ENCODE measurements at regions not wholly inside any gene's neighbourhood (a gene's known extent, or its start where the extent isn't known, plus 50 kb on each side); places are given as distances from the start of the nearest gene placed in this dataset.
"Not testable (repeated sequence)": the region's sequence is repeated elsewhere in the genome, so short reads cannot be mapped to it uniquely, and the experiment has no call there.

DNA sequence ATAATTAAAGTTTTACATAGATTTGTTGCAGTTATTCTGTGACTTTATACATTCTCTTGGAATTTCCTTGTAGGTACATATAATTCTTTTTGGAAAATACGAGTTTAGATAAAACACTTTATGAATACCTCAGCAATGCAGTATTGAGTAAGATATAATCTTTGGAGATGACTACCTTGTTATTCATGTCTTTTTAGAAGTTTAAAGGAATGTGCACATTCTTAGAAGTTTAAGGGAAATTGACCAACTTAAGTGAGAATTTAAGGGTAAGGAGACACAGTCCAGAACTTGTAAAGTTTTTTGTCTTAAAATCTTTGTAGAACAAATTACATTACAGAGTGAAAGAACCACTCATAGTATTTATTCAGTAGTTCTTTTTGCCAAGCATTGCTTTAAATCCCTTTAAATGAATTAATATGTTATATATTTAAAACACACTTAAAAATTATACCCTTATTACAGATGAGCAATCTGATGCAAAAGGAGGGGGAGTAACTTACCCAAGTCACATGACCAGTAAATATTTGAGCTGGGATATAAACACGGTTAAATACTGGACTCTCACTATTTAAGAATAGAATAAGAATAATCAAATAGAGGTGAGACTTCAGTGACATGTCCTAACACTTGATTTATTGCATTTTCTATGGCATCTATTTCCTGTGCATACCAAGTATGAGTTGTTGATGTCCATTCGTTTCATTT, 139.5 kb upstream of the FERD3L start:
- Mint-ChIP-seq H3K36me3 (ENCODE audit: low read depth) (no peaks in the 10 kb centered on the region), H3K9me3 (peaks cover 2% of the 10 kb centered on the region), H3K27ac (no peak overlapping the region), H3K4me3 (no peak overlapping the region), H3K27me3 (no peaks in the 10 kb centered on the region), H3K4me1 (no peaks in the 10 kb centered on the region)
- CTCF ChIA-PET, result no interaction called here
- no peak for DNase-seq
- POLR2A ChIA-PET, result no interaction called here

DNA sequence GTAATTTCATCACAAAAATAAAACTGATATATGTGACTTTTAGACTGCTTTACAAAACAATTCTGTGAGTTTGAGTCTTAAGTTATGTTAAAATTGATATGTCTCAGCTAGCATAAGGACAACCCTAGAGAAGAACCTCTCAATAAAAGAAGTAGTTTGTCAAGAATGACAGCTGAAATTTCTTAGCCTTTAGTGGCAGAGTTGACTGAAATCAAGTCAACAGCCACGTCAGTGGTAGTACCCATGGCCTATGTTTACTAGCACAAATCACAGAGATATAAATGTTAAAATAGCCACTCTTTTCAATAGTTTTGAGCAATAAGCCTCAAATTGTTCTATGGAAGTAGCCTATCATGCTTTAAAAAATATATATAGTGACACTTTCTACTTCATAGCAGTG, 138.9 kb upstream of the FERD3L start:
- no peaks in the 10 kb centered on the region for H3K27me3 Mint-ChIP-seq
- no peaks in the 10 kb centered on the region for H3K36me3 Mint-ChIP-seq (ENCODE audit: low read depth)
- no peaks in the 10 kb centered on the region for H3K4me1 Mint-ChIP-seq
- H3K9me3 Mint-ChIP-seq, result peaks cover 2% of the 10 kb centered on the region
- POLR2A ChIA-PET, result no interaction called here
- CTCF ChIA-PET, result no interaction called here
- no peak for DNase-seq
- no peak overlapping the region for H3K4me3 Mint-ChIP-seq
- no peak overlapping the region for H3K27ac Mint-ChIP-seq

DNA sequence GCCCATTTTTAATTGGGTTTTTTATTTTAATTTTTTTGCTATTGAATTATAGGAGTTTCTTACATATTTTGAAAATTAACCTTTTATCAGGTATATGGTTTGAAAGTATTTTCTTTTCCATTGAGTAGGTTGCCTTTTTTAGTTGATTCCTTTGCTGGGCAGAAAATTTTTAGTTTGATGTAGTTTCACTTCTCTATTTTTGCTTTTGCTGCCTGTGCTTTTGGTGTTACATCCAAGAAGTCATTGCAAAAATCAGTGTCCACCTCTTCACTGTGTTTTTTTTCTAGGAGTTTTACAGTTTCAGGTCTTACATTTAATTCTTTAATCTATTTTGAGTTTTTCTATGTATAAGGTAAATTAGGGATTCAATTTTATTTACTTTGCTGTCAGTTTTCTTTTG, 129.8 kb upstream of the FERD3L start:
- CTCF ChIA-PET, result no interaction called here

DNA sequence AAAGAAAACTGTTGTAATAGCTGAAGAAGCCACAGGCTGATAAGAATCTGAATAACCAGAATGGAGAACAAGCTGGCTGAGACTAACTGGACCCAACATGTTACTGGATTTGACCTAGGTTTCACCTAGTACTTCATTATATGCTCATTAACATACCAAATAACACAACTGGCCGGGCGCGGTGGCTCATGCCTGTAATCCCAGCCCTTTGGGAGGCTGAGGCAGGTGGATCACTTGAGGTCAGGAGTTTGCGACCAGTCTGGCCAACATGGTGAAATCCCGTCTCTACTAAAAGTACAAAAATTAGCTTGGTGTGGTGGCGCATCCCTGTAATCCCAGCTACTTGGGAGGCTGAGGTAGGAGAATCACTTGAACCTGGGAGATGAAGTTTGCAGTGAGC, 127.1 kb upstream of the FERD3L start:
- POLR2A ChIA-PET; H3K9me3 Mint-ChIP-seq; H3K4me3 Mint-ChIP-seq; H3K36me3 Mint-ChIP-seq (ENCODE audit: low read depth); CTCF ChIA-PET; DNase-seq; H3K27ac Mint-ChIP-seq; H3K27me3 Mint-ChIP-seq; H3K4me1 Mint-ChIP-seq: not testable (repeated sequence)

More for the DNA sequence above, 129.8 kb upstream of the FERD3L start:
- Mint-ChIP-seq H3K9me3 (peaks cover under 1% of the 10 kb centered on the region), H3K4me3 (no peak overlapping the region), H3K36me3 (ENCODE audit: low read depth) (no peaks in the 10 kb centered on the region), H3K27ac (no peak overlapping the region), H3K27me3 (no peaks in the 10 kb centered on the region), H3K4me1 (no peaks in the 10 kb centered on the region)
- DNase-seq, result no peak
- POLR2A ChIA-PET, result no interaction called here

DNA sequence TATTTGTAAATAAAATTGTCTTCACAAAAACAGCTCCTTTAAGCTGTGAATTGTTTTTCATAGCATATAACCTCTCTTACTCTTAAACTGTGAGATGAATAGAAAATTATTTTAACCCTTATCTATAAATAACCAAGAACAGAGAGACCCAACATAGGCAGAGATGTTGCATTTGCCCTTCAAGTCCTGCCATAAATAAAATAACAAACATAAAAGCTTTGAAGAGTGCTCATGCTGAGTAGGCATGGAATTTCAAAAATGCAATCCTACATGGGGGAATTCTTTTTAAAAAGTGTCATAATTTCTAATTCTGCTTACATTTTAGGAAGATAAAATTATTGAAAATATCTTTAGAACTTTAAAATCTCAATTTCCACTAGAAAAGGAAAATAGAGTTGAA, 124.1 kb upstream of the FERD3L start:
- peaks cover 3% of the 10 kb centered on the region for H3K9me3 Mint-ChIP-seq
- ChIA-PET CTCF (no interaction called here), POLR2A (no interaction called here)
- no peak overlapping the region for H3K4me3 Mint-ChIP-seq
- H3K4me1 Mint-ChIP-seq, result no peaks in the 10 kb centered on the region
- DNase-seq, result no peak
- no peaks in the 10 kb centered on the region for H3K27me3 Mint-ChIP-seq
- no peaks in the 10 kb centered on the region for H3K36me3 Mint-ChIP-seq (ENCODE audit: low read depth)
- no peak overlapping the region for H3K27ac Mint-ChIP-seq

DNA sequence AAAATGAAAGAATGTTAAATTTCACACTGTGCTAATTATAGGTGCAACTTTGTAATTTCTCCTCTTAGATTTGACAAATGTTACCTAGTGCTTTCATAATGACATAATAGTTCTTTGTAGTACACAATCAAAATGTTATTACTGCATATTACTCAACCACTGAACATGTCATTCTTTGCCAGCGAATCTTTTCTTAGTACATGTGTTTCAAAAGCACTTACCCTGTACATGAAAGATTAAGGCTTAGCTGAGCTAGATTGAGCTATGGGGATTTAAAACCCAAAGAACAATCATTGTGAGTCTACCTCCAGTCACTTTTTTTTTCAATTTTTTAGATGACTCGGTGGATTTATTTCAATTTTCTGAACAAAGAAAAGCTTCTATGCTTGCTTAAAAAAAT, 123.5 kb upstream of the FERD3L start:
- H3K27ac Mint-ChIP-seq, result no peak overlapping the region
- no peak overlapping the region for H3K4me3 Mint-ChIP-seq
- no peaks in the 10 kb centered on the region for H3K36me3 Mint-ChIP-seq (ENCODE audit: low read depth)
- CTCF ChIA-PET, result no interaction called here
- peaks cover 3% of the 10 kb centered on the region for H3K9me3 Mint-ChIP-seq
- no peak for DNase-seq
- POLR2A ChIA-PET, result no interaction called here
- no peaks in the 10 kb centered on the region for H3K4me1 Mint-ChIP-seq
- H3K27me3 Mint-ChIP-seq, result no peaks in the 10 kb centered on the region

DNA sequence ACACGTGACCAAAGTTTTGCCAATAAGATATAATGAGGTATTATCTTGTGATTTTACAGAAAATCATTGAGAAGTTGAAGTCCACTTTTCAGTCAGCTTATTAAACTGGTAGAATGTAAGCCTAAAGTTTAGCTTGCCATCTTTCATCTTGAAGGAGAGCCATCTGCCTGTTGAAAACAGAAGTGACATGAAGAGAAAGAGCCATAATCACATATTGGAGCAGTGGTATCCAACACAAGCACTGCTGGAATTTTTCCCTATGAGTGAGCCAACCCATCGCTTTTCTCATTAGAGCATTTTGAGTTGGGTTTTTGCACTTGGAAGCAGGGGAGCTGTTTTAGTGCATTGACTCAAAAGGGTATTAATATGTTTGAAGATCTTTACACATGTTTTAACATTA, 117.6 kb upstream of the FERD3L start:
- no peak overlapping the region for H3K4me3 Mint-ChIP-seq
- CTCF ChIA-PET, result no interaction called here
- POLR2A ChIA-PET, result no interaction called here

DNA sequence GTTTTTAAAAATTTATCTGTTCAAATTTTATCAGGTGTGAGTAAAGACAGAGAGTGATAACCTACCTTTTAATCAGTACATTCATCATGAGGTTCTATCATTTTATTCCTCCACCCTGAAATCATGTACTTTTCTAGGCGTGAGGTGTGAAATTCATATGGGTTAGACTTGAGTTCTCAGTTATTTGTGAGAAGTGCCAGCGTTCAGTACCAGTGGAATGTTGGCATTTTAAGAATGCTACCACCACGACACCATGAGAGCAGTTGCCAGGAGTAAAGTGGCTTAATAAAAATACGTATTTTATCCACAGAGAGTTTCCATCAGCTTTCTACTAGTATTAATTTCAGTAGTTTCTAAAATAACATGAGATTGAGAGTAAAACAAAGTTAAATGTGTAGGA, 104.1 kb upstream of the FERD3L start:
- ChIA-PET CTCF (no interaction called here), POLR2A (no interaction called here)
- H3K9me3 Mint-ChIP-seq, result peaks cover 5% of the 10 kb centered on the region
- no peaks in the 10 kb centered on the region for H3K36me3 Mint-ChIP-seq (ENCODE audit: low read depth)
- no peak overlapping the region for H3K27ac Mint-ChIP-seq
- no peaks in the 10 kb centered on the region for H3K27me3 Mint-ChIP-seq
- no peaks in the 10 kb centered on the region for H3K4me1 Mint-ChIP-seq
- H3K4me3 Mint-ChIP-seq, result no peak overlapping the region
- no peak for DNase-seq

More for the DNA sequence above, 117.6 kb upstream of the FERD3L start:
- H3K27me3 Mint-ChIP-seq, result no peaks in the 10 kb centered on the region
- no peaks in the 10 kb centered on the region for H3K4me1 Mint-ChIP-seq
- DNase-seq, result no peak
- H3K27ac Mint-ChIP-seq, result no peak overlapping the region
- H3K36me3 Mint-ChIP-seq (ENCODE audit: low read depth), result no peaks in the 10 kb centered on the region
- H3K9me3 Mint-ChIP-seq, result peaks cover 3% of the 10 kb centered on the region

DNA sequence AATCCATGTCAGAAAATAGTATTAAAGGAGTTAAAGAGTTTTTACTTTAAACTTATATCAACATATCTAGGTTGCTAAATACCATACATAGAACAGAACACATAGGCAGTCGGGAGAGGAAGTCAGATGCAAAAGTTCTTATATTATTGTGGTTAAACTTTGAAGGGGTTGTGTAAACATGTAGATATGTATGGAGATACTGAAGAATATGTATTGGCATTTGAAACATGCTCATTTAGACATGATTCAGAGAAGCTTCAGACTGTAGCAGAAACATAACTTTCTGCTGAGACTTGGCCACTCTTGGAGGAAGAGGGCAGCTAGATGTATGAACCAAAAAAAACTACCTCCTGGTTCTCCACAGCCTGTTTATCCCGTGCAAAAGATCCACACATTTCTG, 103.5 kb upstream of the FERD3L start:
- H3K27ac Mint-ChIP-seq, result no peak overlapping the region
- ChIA-PET CTCF (no interaction called here), POLR2A (no interaction called here)

DNA sequence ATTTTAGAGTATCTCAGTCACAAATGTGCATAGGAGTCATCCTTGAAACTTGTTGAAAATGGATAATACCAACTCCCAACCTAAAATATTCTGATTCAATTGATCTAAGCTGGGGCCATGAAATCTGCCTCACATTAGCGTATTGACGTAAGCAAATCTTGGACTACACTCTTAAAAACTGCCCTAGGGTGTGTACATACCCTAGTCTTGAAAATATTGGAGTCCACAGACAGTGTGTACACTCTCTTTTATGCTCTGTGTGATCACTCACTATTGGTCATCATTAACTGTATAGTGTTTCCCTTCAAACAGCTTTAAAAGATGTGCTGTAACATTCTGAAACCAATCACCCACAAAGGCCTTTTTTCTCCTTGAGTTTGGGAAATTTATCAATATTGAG, 102.9 kb upstream of the FERD3L start:
- DNase-seq, result no peak
- POLR2A ChIA-PET, result no interaction called here

More for the DNA sequence above, 103.5 kb upstream of the FERD3L start:
- peaks cover 2% of the 10 kb centered on the region for H3K9me3 Mint-ChIP-seq
- H3K36me3 Mint-ChIP-seq (ENCODE audit: low read depth), result no peaks in the 10 kb centered on the region
- no peaks in the 10 kb centered on the region for H3K27me3 Mint-ChIP-seq
- no peak for DNase-seq
- H3K4me3 Mint-ChIP-seq, result no peak overlapping the region
- no peaks in the 10 kb centered on the region for H3K4me1 Mint-ChIP-seq

DNA sequence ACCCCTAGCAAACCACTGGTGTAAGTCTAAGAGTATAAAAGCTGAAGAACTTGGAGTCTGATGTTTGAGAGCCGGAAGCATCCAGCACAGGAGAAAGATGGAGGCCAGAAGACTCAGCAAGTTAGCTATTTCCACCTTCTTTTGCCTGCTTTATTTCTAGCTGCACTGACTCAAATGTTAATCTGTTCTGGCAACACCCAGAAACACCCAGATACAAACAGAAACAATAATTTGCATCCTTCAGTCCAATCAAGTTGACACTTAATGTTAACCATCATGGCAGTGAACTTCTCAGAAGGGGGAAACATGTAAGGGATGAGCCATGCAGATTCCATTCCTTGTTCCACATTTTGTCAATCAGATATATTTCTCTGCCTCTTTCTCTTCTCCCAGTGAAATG, 101.8 kb upstream of the FERD3L start:
- POLR2A ChIA-PET, result no interaction called here
- Mint-ChIP-seq H3K27ac (no peak overlapping the region), H3K4me1 (no peaks in the 10 kb centered on the region), H3K36me3 (ENCODE audit: low read depth) (no peaks in the 10 kb centered on the region), H3K9me3 (peaks cover 4% of the 10 kb centered on the region), H3K27me3 (no peaks in the 10 kb centered on the region), H3K4me3 (no peak overlapping the region)
- CTCF ChIA-PET, result no interaction called here
- DNase-seq, result no peak

More for the DNA sequence above, 102.9 kb upstream of the FERD3L start:
- Mint-ChIP-seq H3K27ac (no peak overlapping the region), H3K27me3 (no peaks in the 10 kb centered on the region), H3K4me3 (no peak overlapping the region), H3K36me3 (ENCODE audit: low read depth) (no peaks in the 10 kb centered on the region), H3K9me3 (peaks cover 2% of the 10 kb centered on the region), H3K4me1 (no peaks in the 10 kb centered on the region)
- CTCF ChIA-PET, result no interaction called here

DNA sequence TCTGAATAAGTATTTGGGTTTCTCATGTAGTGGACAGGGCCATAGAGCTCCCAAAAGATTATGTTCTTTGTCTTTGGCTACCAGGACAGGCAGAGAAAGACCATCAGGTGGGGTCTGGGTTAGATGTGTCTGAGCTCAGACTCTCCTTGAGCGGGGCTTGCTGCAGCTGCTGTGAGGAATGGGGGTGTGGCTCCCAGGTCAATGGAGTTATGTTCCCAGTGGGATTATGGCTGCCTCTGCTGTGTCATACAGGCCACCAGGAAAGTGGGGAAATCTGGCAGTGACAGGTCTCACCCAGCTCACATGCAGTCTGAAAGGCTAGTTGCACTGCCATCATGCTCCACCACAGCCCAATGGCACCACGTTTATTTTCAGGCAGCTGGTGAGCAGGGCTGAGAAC, 97.0 kb upstream of the FERD3L start:
- ChIA-PET CTCF (no interaction called here), POLR2A (no interaction called here)
- H3K27me3 Mint-ChIP-seq, result no peaks in the 10 kb centered on the region
- no peak overlapping the region for H3K4me3 Mint-ChIP-seq
- peaks cover 12% of the 10 kb centered on the region for H3K9me3 Mint-ChIP-seq
- DNase-seq, result no peak
- H3K4me1 Mint-ChIP-seq, result no peaks in the 10 kb centered on the region
- H3K27ac Mint-ChIP-seq, result no peak overlapping the region
- no peaks in the 10 kb centered on the region for H3K36me3 Mint-ChIP-seq (ENCODE audit: low read depth)

DNA sequence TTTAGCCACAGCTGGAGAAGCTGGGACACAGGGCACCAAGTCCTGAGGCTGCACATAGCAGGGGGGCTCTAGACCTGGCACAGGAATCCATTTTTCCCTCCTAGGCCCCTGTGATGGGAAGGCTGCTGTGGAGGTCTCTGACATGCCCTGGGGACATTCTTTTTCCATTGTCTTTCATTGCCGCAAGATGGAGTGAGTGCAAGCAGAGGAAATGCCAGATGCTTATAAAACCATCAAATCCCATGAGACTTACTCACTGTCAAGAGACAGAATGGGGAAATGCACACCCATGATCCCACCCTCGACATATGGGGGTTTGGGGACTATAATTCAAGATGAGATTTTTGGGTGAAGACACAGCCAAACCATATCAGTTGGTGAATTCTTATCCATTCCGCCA, 94.7 kb upstream of the FERD3L start:
- Mint-ChIP-seq H3K4me3 (no peak overlapping the region), H3K36me3 (ENCODE audit: low read depth) (no peaks in the 10 kb centered on the region), H3K4me1 (no peaks in the 10 kb centered on the region), H3K27me3 (no peaks in the 10 kb centered on the region), H3K9me3 (peaks cover 14% of the 10 kb centered on the region), H3K27ac (no peak overlapping the region)
- CTCF ChIA-PET, result no interaction called here
- POLR2A ChIA-PET, result no interaction called here
- DNase-seq, result no peak

DNA sequence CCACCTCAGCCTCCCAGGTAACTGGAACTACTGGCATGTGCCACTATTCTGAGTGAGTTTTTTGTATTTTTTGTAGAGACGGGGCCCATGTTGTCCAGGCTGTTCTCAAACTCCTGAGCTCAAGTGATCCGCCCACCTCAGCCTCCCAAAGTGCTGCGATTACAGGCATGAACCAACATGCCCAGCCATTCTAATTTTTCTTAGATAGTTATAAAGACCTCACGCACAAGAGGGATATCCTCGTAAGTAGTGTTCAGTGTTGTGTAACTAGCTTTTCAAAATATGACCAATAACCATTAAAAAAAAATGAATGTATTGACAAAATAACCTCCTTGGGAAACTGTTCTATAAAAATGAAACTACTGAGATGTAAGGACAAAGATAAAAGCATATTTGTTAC, 90.5 kb upstream of the FERD3L start:
- Mint-ChIP-seq H3K9me3 (peaks cover 8% of the 10 kb centered on the region), H3K27me3 (no peaks in the 10 kb centered on the region), H3K36me3 (ENCODE audit: low read depth) (no peaks in the 10 kb centered on the region), H3K27ac (no peak overlapping the region), H3K4me3 (no peak overlapping the region), H3K4me1 (no peaks in the 10 kb centered on the region)
- ChIA-PET CTCF (no interaction called here), POLR2A (no interaction called here)
- DNase-seq, result no peak

All from activated CD4-positive, alpha-beta T cell treated with anti-CD3 and anti-CD28 coated beads, Interleukin-2, amount 10 ng/mL, durations not matched to agents 7 days and 5 days (primary cell).